Endothelial cell of umbilical vein (primary cell): ENCODE measurements at regions not wholly inside any gene's neighbourhood (a gene's known extent, or its start where the extent isn't known, plus 50 kb on each side); places are given as distances from the start of the nearest gene placed in this dataset.

Experiments
- BruUV-seq: library from RNA; stranded (reverse); fragments of 400-500 nt; replicated peaks from 2 replicates; lab custom pipeline; 2021; lab: Mats Ljungman, UMichigan
- CTCF ChIA-PET: fragments of 300-600, 350-600 bp; sonication (Branson Sonifier 250); formaldehyde crosslinking; loops from one replicate; lab custom pipeline; 2021; ENCODE audit warnings: antibody characterized with exemption, inconsistent platforms; lab: Charles Lee
- POLR2A ChIA-PET: fragments of 300-600, 350-600 bp; sonication (Branson Sonifier 250); formaldehyde crosslinking; loops from one replicate; lab custom pipeline; 2021; ENCODE audit warnings: antibody characterized with exemption, inconsistent platforms; lab: Charles Lee
- DNase-seq: peaks from one replicate; pipeline ENCODE4 v3.0.0-alpha.2; 2011; ENCODE audit warnings: low read depth, low spot score
- FAIRE-seq: peaks from 2 replicates; lab custom pipeline; 2011; peaks lifted over from hg19 to GRCh38; lab: Jason Lieb, UNC
- H2AFZ ChIP-seq: 2 replicates; pipeline ENCODE4 v1.6.0; 2012; ENCODE audit warnings: low read depth, low read length, control low read depth, inconsistent platforms
- H3K27ac ChIP-seq: 2 replicates; pipeline ENCODE4 v1.5.1; 2011; ENCODE audit warnings: low read depth, mild to moderate bottlenecking, control low read depth, low read length, moderate library complexity; ENCODE audit not compliant: insufficient read depth
- H3K27me3 ChIP-seq, 2 experiments: 2 replicates each; pipeline versions ENCODE4 v1.6.0 to v1.6.1; 2011; ENCODE audit warnings: low read length in 2 of 2, mixed read lengths in 1 of 2; ENCODE audit not compliant: control insufficient read depth in 2 of 2, insufficient read depth in 2 of 2
- H3K36me3 ChIP-seq, 2 experiments: 2 replicates in 1 of 2; 3 replicates in 1 of 2; pipeline ENCODE4 v1.5.1; 2011; ENCODE audit warnings: low read length in 2 of 2, mild to moderate bottlenecking in 1 of 2, moderate library complexity in 1 of 2; ENCODE audit not compliant: control insufficient read depth in 2 of 2, insufficient read depth in 2 of 2; ENCODE audit errors: extremely low read depth in 1 of 2
- H3K4me1 ChIP-seq: 3 replicates; pipeline ENCODE4 v1.5.1; 2011; ENCODE audit warnings: mild to moderate bottlenecking, low read length; ENCODE audit not compliant: control insufficient read depth, insufficient read depth; ENCODE audit errors: extremely low read depth
- H3K4me2 ChIP-seq: 2 replicates; pipeline ENCODE4 v1.6.1; 2011; ENCODE audit warnings: low read length, control low read depth, mixed read lengths; ENCODE audit not compliant: insufficient read depth
- H3K4me3 ChIP-seq, 3 experiments: fragments of 200-600 bp in 1 of 3; sonication (generic), shearing (Covaris generic) in 1 of 3; replicated peaks in 1 of 3; 2 replicates each; pipeline ENCODE4 v1.5.1; 2011 to 2016; ENCODE audit warnings: control low read depth in 3 of 3, low read length in 3 of 3, mild to moderate bottlenecking in 2 of 3, inconsistent platforms in 1 of 3, low read depth in 1 of 3, moderate library complexity in 1 of 3; ENCODE audit not compliant: insufficient read depth in 1 of 3
- H3K79me2 ChIP-seq: 2 replicates; pipeline ENCODE4 v1.6.0; 2012; ENCODE audit warnings: low read length, inconsistent platforms; ENCODE audit not compliant: control insufficient read depth, insufficient read depth
- H3K9ac ChIP-seq: replicated peaks from 2 replicates; pipeline ENCODE3; 2011; ENCODE audit warnings: low read length, control low read depth; ENCODE audit not compliant: insufficient read depth; ENCODE audit errors: extremely low read depth
- H3K9me1 ChIP-seq: replicated peaks from 3 replicates; pipeline ENCODE4 v1.6.0; 2011; ENCODE audit warnings: mild to moderate bottlenecking, low read length; ENCODE audit not compliant: control insufficient read depth, insufficient read depth; ENCODE audit errors: extremely low read depth
- H3K9me3 ChIP-seq: replicated peaks from 2 replicates; pipeline ENCODE4 v1.5.1; 2012; ENCODE audit warnings: low read length, inconsistent platforms; ENCODE audit not compliant: control insufficient read depth, insufficient read depth
- H4K20me1 ChIP-seq: replicated peaks from 2 replicates; pipeline ENCODE3; 2011; ENCODE audit warnings: mild to moderate bottlenecking, low read length; ENCODE audit not compliant: control insufficient read depth, insufficient read depth; ENCODE audit errors: extremely low read depth
- EZH2 ChIP-seq: IDR thresholded peaks from 2 replicates; pipeline ENCODE4 v1.6.1; 2012; ENCODE audit warnings: borderline replicate concordance, low read depth, mild to moderate bottlenecking, moderate library complexity, low read length, inconsistent platforms; ENCODE audit not compliant: severe bottlenecking
- FOS ChIP-seq: IDR thresholded peaks from 2 replicates; pipeline ENCODE4 v1.6.1; 2011; ENCODE audit warnings: mild to moderate bottlenecking, low read length, moderate library complexity, borderline replicate concordance; ENCODE audit not compliant: insufficient read depth
- GATA2 ChIP-seq: IDR thresholded peaks from 2 replicates; pipeline ENCODE4 v1.7.0; 2011; ENCODE audit warnings: low read depth, mild to moderate bottlenecking, moderate library complexity, mixed read lengths, low read length; ENCODE audit not compliant: insufficient read length, insufficient read depth
- JUN ChIP-seq: IDR thresholded peaks from 2 replicates; pipeline ENCODE4 v1.6.1; 2011; ENCODE audit warnings: borderline replicate concordance, low read depth; ENCODE audit not compliant: insufficient read length, insufficient read depth
- MAX ChIP-seq: IDR thresholded peaks from 2 replicates; pipeline ENCODE4 v1.6.1; 2011; ENCODE audit not compliant: insufficient read depth, insufficient read length
- MYC ChIP-seq: IDR thresholded peaks from one replicate; pipeline ENCODE4 v1.6.1; 2011; ENCODE audit warnings: mild to moderate bottlenecking, low read depth, low read length
- POLR2A ChIP-seq: IDR thresholded peaks from 2 replicates; pipeline ENCODE4 v1.6.1; 2012; ENCODE audit warnings: low read depth, mild to moderate bottlenecking, control low read depth, low read length
- POLR2AphosphoS5 ChIP-seq: IDR thresholded peaks from 2 replicates; pipeline ENCODE4 v1.6.1; 2012; ENCODE audit warnings: low read depth, mild to moderate bottlenecking, control low read depth, low read length, moderate library complexity; ENCODE audit not compliant: insufficient read depth
- dilution Hi-C: fragments of 300-500 bp; cut with MboI; formaldehyde crosslinking; loops from one replicate; pipeline ENCODE4 v1.15.0; 2019; ENCODE audit warnings: low sequenced_read_pairs; ENCODE audit not compliant: extremely low pct_ligation_motif_present
- intact Hi-C: fragments of 100-400 bp; cut with micrococcal nuclease; formaldehyde crosslinking; loops from one replicate; pipeline ENCODE4 v1.10.0; 2022
- TF ChIP-seq, protein P1 (sequence below), 2 donors: IDR thresholded peaks; 1 replicate in 1 of 2; 2 replicates in 1 of 2; pipeline ENCODE4 v1.5.1; 2011; ENCODE audit warnings: low read length in 2 of 2, mild to moderate bottlenecking in 2 of 2, moderate library complexity in 2 of 2, control low read depth in 1 of 2, inconsistent platforms in 1 of 2, low read depth in 1 of 2; ENCODE audit not compliant: insufficient read depth in 1 of 2; ENCODE audit errors: extremely low read depth in 1 of 2

GRCh38 chr2:104406261-104406726 is 447.6 kb upstream of the POU3F3 start:
- intact Hi-C loops, result no loop called here
- H3K27me3 ChIP-seq, result no peaks in the 10 kb centered on the region
- no peak overlapping the region for H3K9ac ChIP-seq
- no peaks in the 10 kb centered on the region for H3K79me2 ChIP-seq
- dilution Hi-C loops, result no loop called here
- DNase-seq (no peak), FAIRE-seq (no peak)
- POLR2A ChIA-PET, result no interaction called here
- no peaks in the 10 kb centered on the region for H4K20me1 ChIP-seq
- H3K4me1 ChIP-seq, result no peaks in the 10 kb centered on the region
- BruUV-seq, result no TSS peak
- no peaks in the 10 kb centered on the region for H3K9me1 ChIP-seq
- CTCF ChIA-PET, result no interaction called here
- no peaks in the 10 kb centered on the region for H3K36me3 ChIP-seq
- H3K4me2 ChIP-seq, result no peak overlapping the region
- H2AFZ ChIP-seq, result no peak overlapping the region
- no peak overlapping the region for H3K4me3 ChIP-seq
- TF ChIP-seq MAX, result no peak
- no peak for TF ChIP-seq MYC
- no peak for TF ChIP-seq POLR2AphosphoS5
- no peak for TF ChIP-seq FOS
- TF ChIP-seq POLR2A, result no peak
- TF ChIP-seq EZH2, result no peak
- TF ChIP-seq GATA2, result no peak
- TF ChIP-seq, protein P1, sequence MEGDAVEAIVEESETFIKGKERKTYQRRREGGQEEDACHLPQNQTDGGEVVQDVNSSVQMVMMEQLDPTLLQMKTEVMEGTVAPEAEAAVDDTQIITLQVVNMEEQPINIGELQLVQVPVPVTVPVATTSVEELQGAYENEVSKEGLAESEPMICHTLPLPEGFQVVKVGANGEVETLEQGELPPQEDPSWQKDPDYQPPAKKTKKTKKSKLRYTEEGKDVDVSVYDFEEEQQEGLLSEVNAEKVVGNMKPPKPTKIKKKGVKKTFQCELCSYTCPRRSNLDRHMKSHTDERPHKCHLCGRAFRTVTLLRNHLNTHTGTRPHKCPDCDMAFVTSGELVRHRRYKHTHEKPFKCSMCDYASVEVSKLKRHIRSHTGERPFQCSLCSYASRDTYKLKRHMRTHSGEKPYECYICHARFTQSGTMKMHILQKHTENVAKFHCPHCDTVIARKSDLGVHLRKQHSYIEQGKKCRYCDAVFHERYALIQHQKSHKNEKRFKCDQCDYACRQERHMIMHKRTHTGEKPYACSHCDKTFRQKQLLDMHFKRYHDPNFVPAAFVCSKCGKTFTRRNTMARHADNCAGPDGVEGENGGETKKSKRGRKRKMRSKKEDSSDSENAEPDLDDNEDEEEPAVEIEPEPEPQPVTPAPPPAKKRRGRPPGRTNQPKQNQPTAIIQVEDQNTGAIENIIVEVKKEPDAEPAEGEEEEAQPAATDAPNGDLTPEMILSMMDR (IDR thresholded peaks at IDR 0.05; ENCODE audit: extremely low read depth in 1 of 2, insufficient read depth in 1 of 2, low read depth in 1 of 2, low read length in 2 of 2), result no peak
- no peak for TF ChIP-seq JUN
- H3K27ac ChIP-seq, result no peak overlapping the region
- H3K9me3 ChIP-seq, result peaks cover 2% of the 10 kb centered on the region
